ENCODE measurements at regions not wholly inside any gene's neighbourhood (a gene's known extent, or its start where the extent isn't known, plus 50 kb on each side); places are given as distances from the start of the nearest gene placed in this dataset.

- Mint-ChIP-seq H3K4me1 (ENCODE audit: low read depth) (no peaks in the 10 kb centered on the region), H3K4me3 (no peak overlapping the region), H3K27ac (no peak overlapping the region), H3K27me3 (peaks cover 8% of the 10 kb centered on the region), H3K36me3 (ENCODE audit: low read depth) (no peaks in the 10 kb centered on the region), H3K9me3 (no peaks in the 10 kb centered on the region)
- no peak for DNase-seq
Observed at GRCh38 chr6:165949324-165949723, 218.3 kb downstream of the TBXT start.

GRCh38 chr6:165944002-165944466 is 223.6 kb downstream of the TBXT start:
- Mint-ChIP-seq H3K27ac (no peak overlapping the region), H3K4me1 (ENCODE audit: low read depth) (no peaks in the 10 kb centered on the region), H3K36me3 (ENCODE audit: low read depth) (no peaks in the 10 kb centered on the region), H3K9me3 (no peaks in the 10 kb centered on the region), H3K4me3 (no peak overlapping the region), H3K27me3 (peaks cover 2% of the 10 kb centered on the region)
- no peak for DNase-seq

GRCh38 chr6:165941786-165942185 is 225.9 kb downstream of the TBXT start:
- Mint-ChIP-seq H3K4me3 (no peak overlapping the region), H3K36me3 (ENCODE audit: low read depth) (no peaks in the 10 kb centered on the region), H3K27ac (no peak overlapping the region), H3K27me3 (peaks cover 2% of the 10 kb centered on the region), H3K4me1 (ENCODE audit: low read depth) (no peaks in the 10 kb centered on the region), H3K9me3 (no peaks in the 10 kb centered on the region)
- no peak for DNase-seq

- Mint-ChIP-seq H3K4me3 (no peak overlapping the region), H3K36me3 (ENCODE audit: low read depth) (no peaks in the 10 kb centered on the region), H3K27ac (no peak overlapping the region), H3K27me3 (peaks cover 2% of the 10 kb centered on the region), H3K4me1 (ENCODE audit: low read depth) (no peaks in the 10 kb centered on the region), H3K9me3 (no peaks in the 10 kb centered on the region)
- no peak for DNase-seq
Observed at GRCh38 chr6:165941249-165941775, 226.3 kb downstream of the TBXT start.

GRCh38 chr6:165940366-165940765 is 227.3 kb downstream of the TBXT start:
- H3K27me3 Mint-ChIP-seq: no peaks in the 10 kb centered on the region
- H3K4me3 Mint-ChIP-seq: no peak overlapping the region
- no peak for DNase-seq
- H3K4me1 Mint-ChIP-seq (ENCODE audit: low read depth): no peaks in the 10 kb centered on the region
- no peaks in the 10 kb centered on the region for H3K36me3 Mint-ChIP-seq (ENCODE audit: low read depth)
- no peaks in the 10 kb centered on the region for H3K9me3 Mint-ChIP-seq
- no peak overlapping the region for H3K27ac Mint-ChIP-seq

GRCh38 chr6:165939601-165940290 is 227.9 kb downstream of the TBXT start:
- Mint-ChIP-seq H3K27ac (no peak overlapping the region), H3K36me3 (ENCODE audit: low read depth) (no peaks in the 10 kb centered on the region), H3K9me3 (no peaks in the 10 kb centered on the region), H3K27me3 (no peaks in the 10 kb centered on the region), H3K4me3 (no peak overlapping the region), H3K4me1 (ENCODE audit: low read depth) (no peaks in the 10 kb centered on the region)
- no peak for DNase-seq

- Mint-ChIP-seq H3K4me3 (no peak overlapping the region), H3K4me1 (ENCODE audit: low read depth) (no peaks in the 10 kb centered on the region), H3K9me3 (no peaks in the 10 kb centered on the region), H3K27ac (no peak overlapping the region), H3K36me3 (ENCODE audit: low read depth) (no peaks in the 10 kb centered on the region), H3K27me3 (peaks cover 5% of the 10 kb centered on the region)
- DNase-seq: no peak
Observed at GRCh38 chr6:165939047-165939446, 228.6 kb downstream of the TBXT start.

- H3K27ac Mint-ChIP-seq: no peak overlapping the region
- peaks cover 7% of the 10 kb centered on the region for H3K27me3 Mint-ChIP-seq
- H3K4me1 Mint-ChIP-seq (ENCODE audit: low read depth): no peaks in the 10 kb centered on the region
- H3K9me3 Mint-ChIP-seq: no peaks in the 10 kb centered on the region
- H3K36me3 Mint-ChIP-seq (ENCODE audit: low read depth): no peaks in the 10 kb centered on the region
- DNase-seq: no peak
- H3K4me3 Mint-ChIP-seq: no peak overlapping the region
Observed at GRCh38 chr6:165937564-165938358, 229.9 kb downstream of the TBXT start.

- Mint-ChIP-seq H3K36me3 (ENCODE audit: low read depth) (no peaks in the 10 kb centered on the region), H3K4me1 (ENCODE audit: low read depth) (no peaks in the 10 kb centered on the region), H3K27me3 (peaks cover 7% of the 10 kb centered on the region), H3K27ac (no peak overlapping the region), H3K9me3 (no peaks in the 10 kb centered on the region), H3K4me3 (no peak overlapping the region)
- no peak for DNase-seq
Observed at GRCh38 chr6:165936660-165937059, 231.0 kb downstream of the TBXT start.

- H3K4me1 Mint-ChIP-seq (ENCODE audit: low read depth): no peaks in the 10 kb centered on the region
- no peaks in the 10 kb centered on the region for H3K36me3 Mint-ChIP-seq (ENCODE audit: low read depth)
- DNase-seq: no peak
- no peak overlapping the region for H3K27ac Mint-ChIP-seq
- H3K27me3 Mint-ChIP-seq: peaks cover 7% of the 10 kb centered on the region
- H3K4me3 Mint-ChIP-seq: no peak overlapping the region
- H3K9me3 Mint-ChIP-seq: no peaks in the 10 kb centered on the region
Observed at GRCh38 chr6:165936096-165936495, 231.6 kb downstream of the TBXT start.

- H3K36me3 Mint-ChIP-seq (ENCODE audit: low read depth): no peaks in the 10 kb centered on the region
- H3K4me1 Mint-ChIP-seq (ENCODE audit: low read depth): no peaks in the 10 kb centered on the region
- H3K9me3 Mint-ChIP-seq: no peaks in the 10 kb centered on the region
- H3K27me3 Mint-ChIP-seq: peaks cover 7% of the 10 kb centered on the region
- DNase-seq: no peak
- no peak overlapping the region for H3K27ac Mint-ChIP-seq
- H3K4me3 Mint-ChIP-seq: no peak overlapping the region
Observed at GRCh38 chr6:165931675-165932074, 236.0 kb downstream of the TBXT start.

- Mint-ChIP-seq H3K4me1 (ENCODE audit: low read depth) (no peaks in the 10 kb centered on the region), H3K27me3 (peaks cover 7% of the 10 kb centered on the region), H3K4me3 (no peak overlapping the region), H3K27ac (no peak overlapping the region), H3K36me3 (ENCODE audit: low read depth) (no peaks in the 10 kb centered on the region), H3K9me3 (no peaks in the 10 kb centered on the region)
- no peak for DNase-seq
Observed at GRCh38 chr6:165930668-165931214, 236.9 kb downstream of the TBXT start.

- H3K4me3 Mint-ChIP-seq: no peak overlapping the region
- no peaks in the 10 kb centered on the region for H3K4me1 Mint-ChIP-seq (ENCODE audit: low read depth)
- no peaks in the 10 kb centered on the region for H3K9me3 Mint-ChIP-seq
- H3K27ac Mint-ChIP-seq: no peak overlapping the region
- no peaks in the 10 kb centered on the region for H3K36me3 Mint-ChIP-seq (ENCODE audit: low read depth)
- peaks cover 6% of the 10 kb centered on the region for H3K27me3 Mint-ChIP-seq
- no peak for DNase-seq
Observed at GRCh38 chr6:165929607-165930006, 238.0 kb downstream of the TBXT start.

GRCh38 chr6:165926378-165926777 is 241.3 kb downstream of the TBXT start:
- Mint-ChIP-seq H3K27ac (no peak overlapping the region), H3K4me1 (ENCODE audit: low read depth) (no peaks in the 10 kb centered on the region), H3K36me3 (ENCODE audit: low read depth) (no peaks in the 10 kb centered on the region), H3K27me3 (peaks cover 8% of the 10 kb centered on the region), H3K4me3 (no peak overlapping the region), H3K9me3 (no peaks in the 10 kb centered on the region)
- no peak for DNase-seq
